Retinal pigment epithelial cell (primary cell): ENCODE measurements at regions not wholly inside any gene's neighbourhood (a gene's known extent, or its start where the extent isn't known, plus 50 kb on each side); places are given as distances from the start of the nearest gene placed in this dataset.

Source experiments
- DNase-seq: peaks from one replicate; pipeline ENCODE4 v3.0.0-alpha.2; 2010; ENCODE audit warnings: low read depth
- H3K4me3 ChIP-seq: 2 replicates; pipeline ENCODE4 v1.5.1; 2011; ENCODE audit warnings: mild to moderate bottlenecking, low read length, control low read depth, moderate library complexity
- CTCF ChIP-seq: conservative IDR thresholded peaks from 2 replicates; pipeline ENCODE4 v1.5.1; 2011; ENCODE audit warnings: low read depth, low read length, control low read depth, inconsistent platforms

DNA sequence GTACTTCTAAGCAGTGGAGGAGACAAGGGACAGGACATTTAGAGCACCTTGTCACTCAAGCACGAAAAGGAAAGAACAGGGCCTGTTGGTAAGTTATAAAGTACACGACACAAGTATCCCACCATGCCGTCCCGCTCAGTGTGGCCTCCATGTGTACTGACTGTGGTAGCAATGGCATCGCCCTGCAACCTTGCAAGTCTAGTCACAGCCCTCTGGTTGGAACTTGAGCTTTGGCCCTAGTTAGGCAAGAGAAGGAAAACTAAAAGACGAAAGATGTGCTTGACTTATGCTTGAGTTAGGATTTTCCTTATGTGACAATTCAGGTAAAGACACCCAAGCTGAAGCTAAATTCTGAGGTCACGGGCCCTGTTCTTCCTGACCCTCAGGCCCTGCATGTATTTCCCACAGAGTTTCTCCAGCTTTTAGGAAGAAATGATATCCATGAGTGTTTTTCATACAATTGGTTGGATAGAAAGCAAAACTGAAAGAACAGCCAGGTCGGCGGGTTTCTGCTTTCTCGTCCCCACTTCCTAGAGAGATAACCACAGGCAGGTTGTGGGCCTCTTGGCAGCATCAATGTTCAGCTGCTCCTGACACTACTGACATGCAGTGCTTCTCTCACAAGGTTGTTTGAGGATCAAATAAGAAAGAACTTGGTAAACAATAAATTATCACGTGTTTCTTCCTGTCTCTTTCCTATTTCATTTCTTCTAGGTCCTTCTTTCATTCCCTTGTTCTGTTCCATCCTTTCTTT lies 216.2 kb downstream of the IRS2 start:
- TF ChIP-seq CTCF = no peak

GRCh38 chr13:109568339-109568818 lies 218.0 kb downstream of the IRS2 start:
- DNase-seq = no peak
- no peak for TF ChIP-seq CTCF
- no peak overlapping the region for H3K4me3 ChIP-seq

More for the DNA sequence above, 216.2 kb downstream of the IRS2 start:
- no peak for DNase-seq
- H3K4me3 ChIP-seq = no peak overlapping the region

- DNase-seq = no peak
- H3K4me3 ChIP-seq = no peak overlapping the region
- no peak for TF ChIP-seq CTCF
Observed at GRCh38 chr13:109567315-109567714, 219.1 kb downstream of the IRS2 start.

DNA sequence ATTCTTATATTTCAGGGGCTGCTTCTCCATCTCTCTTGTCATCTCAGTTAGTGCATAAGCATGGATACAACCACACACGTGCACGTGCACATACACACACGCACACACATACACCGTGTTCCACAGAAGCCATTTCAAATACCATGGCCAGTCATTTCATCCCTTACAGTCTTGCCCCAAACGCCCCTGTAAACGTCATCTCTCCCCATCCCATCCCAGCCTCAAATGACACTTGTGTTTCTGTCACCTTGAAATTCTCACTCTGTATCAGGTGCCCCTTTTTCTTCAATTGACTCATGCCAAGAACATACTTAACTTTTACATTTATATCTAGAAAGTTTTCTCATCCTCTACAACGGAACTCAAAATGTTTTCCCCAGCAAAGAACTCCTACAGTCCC lies 220.5 kb downstream of the IRS2 start:
- TF ChIP-seq CTCF = no peak
- H3K4me3 ChIP-seq = no peak overlapping the region
- DNase-seq = no peak

DNA sequence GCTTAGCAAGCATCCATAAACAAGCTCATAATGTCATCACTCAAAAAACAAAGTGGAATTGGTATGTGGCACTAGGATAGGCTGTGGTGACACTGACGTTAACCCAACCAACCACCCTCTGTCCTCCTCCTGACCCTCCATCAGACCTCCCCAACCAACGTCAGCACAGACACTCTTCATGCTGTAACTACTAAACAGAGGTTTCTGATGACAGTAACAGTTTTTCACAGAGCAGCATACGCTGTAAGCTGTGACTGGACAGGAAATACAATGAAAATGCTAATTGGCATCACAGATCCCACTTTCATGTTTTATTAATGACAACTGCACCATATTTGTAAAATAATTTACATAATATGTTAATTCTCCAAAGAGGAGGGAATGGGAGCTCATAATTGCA lies 238.0 kb downstream of the IRS2 start:
- TF ChIP-seq CTCF = no peak
- no peak for DNase-seq
- no peak overlapping the region for H3K4me3 ChIP-seq

- no peak for TF ChIP-seq CTCF
- H3K4me3 ChIP-seq = no peak overlapping the region
- DNase-seq = no peak
Observed at GRCh38 chr13:109547942-109548341, 238.4 kb downstream of the IRS2 start.

- no peak for DNase-seq
- TF ChIP-seq CTCF = no peak
- H3K4me3 ChIP-seq = no peak overlapping the region
Observed at GRCh38 chr13:109545931-109546330, 240.5 kb downstream of the IRS2 start.
